ENCODE measurements at regions not wholly inside any gene's neighbourhood (a gene's known extent, or its start where the extent isn't known, plus 50 kb on each side); places are given as distances from the start of the nearest gene placed in this dataset.

DNA sequence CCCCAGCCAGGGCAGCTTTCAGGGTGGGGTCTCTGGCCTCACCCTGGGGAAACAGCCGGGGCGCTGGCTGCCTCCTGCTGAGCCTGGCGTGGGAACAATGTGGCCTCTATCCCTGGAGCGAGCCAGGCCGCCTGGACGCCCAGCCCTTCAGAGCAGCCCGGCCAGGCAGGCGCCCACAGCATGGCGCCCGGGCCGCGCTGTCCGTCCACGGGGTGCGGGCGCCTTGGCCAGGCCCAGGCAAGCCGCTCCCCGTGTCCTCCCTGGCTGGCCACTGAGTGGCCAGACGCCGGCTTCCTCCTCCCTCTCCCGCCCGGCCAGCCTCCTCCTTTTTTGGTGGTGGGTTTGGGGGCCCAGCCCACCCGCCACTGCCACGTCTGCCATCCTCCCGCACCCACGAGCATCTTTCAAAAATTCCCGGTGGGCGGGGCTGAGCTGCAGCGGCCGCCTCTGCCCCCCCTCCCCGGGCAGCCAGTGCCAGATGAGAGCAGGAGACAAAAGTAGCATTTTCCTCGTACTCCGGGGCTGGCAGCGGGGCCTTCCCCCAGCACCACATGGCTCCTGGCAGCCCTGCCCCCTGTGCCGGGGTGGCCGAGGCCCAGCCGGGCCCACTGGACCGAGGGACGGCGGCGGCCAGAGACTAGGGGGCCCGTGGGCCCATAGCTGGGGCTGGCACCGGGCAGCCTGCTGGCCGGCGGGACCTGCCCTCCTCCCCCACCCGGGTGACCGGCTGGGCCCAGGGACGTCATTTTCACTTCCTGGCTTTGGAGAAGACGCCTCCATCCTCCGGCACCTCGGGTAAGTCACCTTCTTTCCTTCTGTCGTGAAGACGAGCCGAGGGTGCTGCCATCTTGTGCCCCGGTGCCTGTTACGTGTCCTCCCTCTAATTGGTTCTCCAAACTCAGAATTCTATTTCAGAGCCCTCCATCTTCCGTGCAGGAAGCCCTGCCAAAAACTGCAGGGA lies 70.2 kb upstream of the PPARA start:
- no peaks in the 10 kb centered on the region for H3K27me3 Mint-ChIP-seq (ENCODE audit: low read depth)
- ChIA-PET CTCF (interaction anchor here (1.5 to 2.8 kb wide), 3 partner anchors 37 to 86 kb away, joined by 6 to 13 read pairs (median 10); no protein-coding TSS in a partner anchor), POLR2A (interaction anchor here (1.8 kb wide), 1 partner anchor 74 kb away, joined by 5 read pairs; no protein-coding TSS in a partner anchor)
- ATAC-seq, result no peak
- no peak overlapping the region for H3K4me3 Mint-ChIP-seq
- peaks cover 30% of the 10 kb centered on the region for H3K4me1 Mint-ChIP-seq
- TF ChIP-seq NR3C1 (CRISPR knock-in tag; conservative IDR thresholded peaks at IDR 0.05; ENCODE audit: low read depth), result no peak
- TF ChIP-seq HMGA2 (CRISPR knock-in tag; IDR thresholded peaks at IDR 0.05), result no peak
- no peak for TF ChIP-seq TEAD1 (CRISPR knock-in tag; IDR thresholded peaks at IDR 0.05)
- no peak for TF ChIP-seq ARID4B (CRISPR knock-in tag; IDR thresholded peaks at IDR 0.05; ENCODE audit: borderline replicate concordance)
- no peak for TF ChIP-seq ELF4 (CRISPR knock-in tag; IDR thresholded peaks at IDR 0.05; ENCODE audit: low read depth)
- TF ChIP-seq ZNF317 (CRISPR knock-in tag; IDR thresholded peaks at IDR 0.05; ENCODE audit: borderline replicate concordance, low read depth), result no peak
- TF ChIP-seq, protein P1, sequence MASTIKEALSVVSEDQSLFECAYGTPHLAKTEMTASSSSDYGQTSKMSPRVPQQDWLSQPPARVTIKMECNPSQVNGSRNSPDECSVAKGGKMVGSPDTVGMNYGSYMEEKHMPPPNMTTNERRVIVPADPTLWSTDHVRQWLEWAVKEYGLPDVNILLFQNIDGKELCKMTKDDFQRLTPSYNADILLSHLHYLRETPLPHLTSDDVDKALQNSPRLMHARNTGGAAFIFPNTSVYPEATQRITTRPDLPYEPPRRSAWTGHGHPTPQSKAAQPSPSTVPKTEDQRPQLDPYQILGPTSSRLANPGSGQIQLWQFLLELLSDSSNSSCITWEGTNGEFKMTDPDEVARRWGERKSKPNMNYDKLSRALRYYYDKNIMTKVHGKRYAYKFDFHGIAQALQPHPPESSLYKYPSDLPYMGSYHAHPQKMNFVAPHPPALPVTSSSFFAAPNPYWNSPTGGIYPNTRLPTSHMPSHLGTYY (CRISPR knock-in tag; IDR thresholded peaks at IDR 0.05), result no peak
- TF ChIP-seq NFATC4 (CRISPR knock-in tag; IDR thresholded peaks at IDR 0.05), result no peak
- TF ChIP-seq NFE2L1 (CRISPR knock-in tag; IDR thresholded peaks at IDR 0.05), result no peak
- no peak for TF ChIP-seq ETV6 (CRISPR knock-in tag; IDR thresholded peaks at IDR 0.05)
- no peak for TF ChIP-seq ZNF219 (CRISPR knock-in tag; IDR thresholded peaks at IDR 0.05; ENCODE audit: borderline replicate concordance)
- no peak overlapping the region for H3K27ac Mint-ChIP-seq
- H3K9me3 Mint-ChIP-seq, result no peaks in the 10 kb centered on the region
- H3K36me3 Mint-ChIP-seq, result no peaks in the 10 kb centered on the region
- peak; percentile 9 for DNase-seq (ENCODE audit: low spot score)

GRCh38 chr22:46081036-46081830 lies 69.1 kb upstream of the PPARA start:
- peaks cover 23% of the 10 kb centered on the region for H3K4me1 Mint-ChIP-seq
- no peaks in the 10 kb centered on the region for H3K9me3 Mint-ChIP-seq
- ChIA-PET POLR2A (interaction anchor here (1.8 kb wide), 1 partner anchor 75 kb away, joined by 5 read pairs; no protein-coding TSS in a partner anchor), CTCF (interaction anchor here (1.3 to 2.8 kb wide), 4 partner anchors 11 to 87 kb away, joined by 3 to 13 read pairs (median 8); no protein-coding TSS in a partner anchor)
- H3K36me3 Mint-ChIP-seq, result no peaks in the 10 kb centered on the region
- ATAC-seq (no peak), DNase-seq (ENCODE audit: low spot score) (peak; percentile 7)
- H3K27me3 Mint-ChIP-seq (ENCODE audit: low read depth), result no peaks in the 10 kb centered on the region
- 0 out of 2 replicates have a peak overlapping the region, but pooled peaks have one; percentile 68 for H3K27ac Mint-ChIP-seq
- H3K4me3 Mint-ChIP-seq, result no peak overlapping the region
- TF ChIP-seq NFATC4 (CRISPR knock-in tag; IDR thresholded peaks at IDR 0.05) (no peak), NFE2L1 (CRISPR knock-in tag; IDR thresholded peaks at IDR 0.05) (no peak), ZNF416 (CRISPR knock-in tag; IDR thresholded peaks at IDR 0.05) (no peak), MLX (CRISPR knock-in tag; IDR thresholded peaks at IDR 0.05) (no peak), TCF7 (CRISPR knock-in tag; IDR thresholded peaks at IDR 0.05; ENCODE audit: low read depth) (no peak), MXD4 (CRISPR knock-in tag; IDR thresholded peaks at IDR 0.05; ENCODE audit: borderline replicate concordance) (no peak), ZNF121 (CRISPR knock-in tag; IDR thresholded peaks at IDR 0.05) (no peak), ZNF512 (CRISPR knock-in tag; IDR thresholded peaks at IDR 0.05; ENCODE audit: borderline replicate concordance) (no peak), NR3C1 (CRISPR knock-in tag; conservative IDR thresholded peaks at IDR 0.05; ENCODE audit: low read depth) (no peak), ZNF232 (CRISPR knock-in tag; IDR thresholded peaks at IDR 0.05) (no peak), FOXJ3 (CRISPR knock-in tag; IDR thresholded peaks at IDR 0.05; ENCODE audit: borderline replicate concordance) (no peak), KAT7 (CRISPR knock-in tag; IDR thresholded peaks at IDR 0.05; ENCODE audit: borderline replicate concordance) (no peak)
